ENCODE measurements at regions not wholly inside any gene's neighbourhood (a gene's known extent, or its start where the extent isn't known, plus 50 kb on each side); places are given as distances from the start of the nearest gene placed in this dataset.

GRCh38 chrX:114332766-114333165, 251.1 kb upstream of the HTR2C start:
- DNase-seq, result no peak

GRCh38 chrX:114334473-114334982, 249.4 kb upstream of the HTR2C start:
- DNase-seq, result no peak

- no peak for DNase-seq
These were observed 245.0 kb upstream of the HTR2C start for GRCh38 chrX:114338870-114339269.

- DNase-seq, result peak; percentile 30
These were observed 239.0 kb upstream of the HTR2C start for GRCh38 chrX:114344756-114345349.

GRCh38 chrX:114361076-114361725, 222.7 kb upstream of the HTR2C start:
- DNase-seq, result no peak

GRCh38 chrX:114363346-114363745, 220.5 kb upstream of the HTR2C start:
- no peak for DNase-seq

GRCh38 chrX:114365065-114365834, 218.6 kb upstream of the HTR2C start:
- DNase-seq, result no peak

GRCh38 chrX:114372937-114373336, 210.9 kb upstream of the HTR2C start:
- DNase-seq, result no peak

- DNase-seq, result no peak
These were observed 193.6 kb upstream of the HTR2C start for GRCh38 chrX:114390251-114390796.
